ENCODE measurements at regions not wholly inside any gene's neighbourhood (a gene's known extent, or its start where the extent isn't known, plus 50 kb on each side); places are given as distances from the start of the nearest gene placed in this dataset.

DNA sequence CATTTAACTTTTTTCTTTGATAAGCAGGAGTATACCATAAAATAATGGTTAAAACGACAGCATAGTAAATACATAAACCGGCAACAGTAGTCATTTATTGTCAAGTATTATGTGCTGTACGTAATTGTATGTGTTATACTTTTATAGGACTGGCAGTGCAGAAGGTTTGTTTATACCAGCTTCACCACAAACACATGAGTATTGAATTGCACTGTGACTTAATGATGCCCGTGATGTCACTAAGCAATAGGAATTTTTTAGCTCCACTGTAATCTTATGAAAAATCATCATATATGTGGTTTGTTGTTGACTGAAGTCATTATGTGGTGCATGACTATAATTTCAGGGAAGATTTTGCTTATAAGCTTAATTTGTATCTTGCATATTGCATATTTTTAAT is 424.6 kb downstream of the PABPC4L start:
- H2AFZ ChIP-seq (ENCODE audit: low read length), result no peak overlapping the region
- no peak overlapping the region for H3K4ac ChIP-seq (ENCODE audit: low read depth, low read length)
- no peaks in the 10 kb centered on the region for H3K27me3 Mint-ChIP-seq (ENCODE audit: low read depth)
- H3K23me2 ChIP-seq (ENCODE audit: insufficient read length, low read depth, low read length, poor library complexity, severe bottlenecking), result no peaks in the 10 kb centered on the region
- no peak overlapping the region for H2BK120ac ChIP-seq (ENCODE audit: low read depth, low read length, poor library complexity, severe bottlenecking)
- H4K20me1 ChIP-seq (ENCODE audit: control insufficient read depth, insufficient read depth, insufficient read length), result no peaks in the 10 kb centered on the region
- no peak overlapping the region for H4K91ac ChIP-seq (ENCODE audit: insufficient read length, low read depth, low read length)
- H2BK20ac ChIP-seq (ENCODE audit: low read depth, low read length, poor library complexity, severe bottlenecking), result no peak overlapping the region
- H3K4me3 Mint-ChIP-seq, result no peak overlapping the region
- no peak for DNase-seq
- peaks cover 10 to 20% of the 10 kb centered on the region in 2 experiments for H3K9me3 Mint-ChIP-seq
- no peak overlapping the region for H3K9ac ChIP-seq (ENCODE audit: extremely low read depth, insufficient read length, low read length)
- H3K36me3 Mint-ChIP-seq (ENCODE audit: insufficient read depth in 1 of 3, low read depth in 3 of 3), result peaks cover 7 to 17% (median 8%) of the 10 kb centered on the region in 3 experiments
- no peak overlapping the region for H2AK5ac ChIP-seq (ENCODE audit: insufficient read length, low read length)
- no peak overlapping the region for H3K14ac ChIP-seq (ENCODE audit: insufficient read depth, low read length)
- no peak overlapping the region for H2BK12ac ChIP-seq (ENCODE audit: insufficient read length, low read depth, low read length)
- no peaks in the 10 kb centered on the region for H3K27me3 ChIP-seq (ENCODE audit: insufficient read depth, low read length)
- H3K18ac ChIP-seq (ENCODE audit: insufficient read length, low read depth, low read length), result no peak overlapping the region
- TF ChIP-seq, protein P1, sequence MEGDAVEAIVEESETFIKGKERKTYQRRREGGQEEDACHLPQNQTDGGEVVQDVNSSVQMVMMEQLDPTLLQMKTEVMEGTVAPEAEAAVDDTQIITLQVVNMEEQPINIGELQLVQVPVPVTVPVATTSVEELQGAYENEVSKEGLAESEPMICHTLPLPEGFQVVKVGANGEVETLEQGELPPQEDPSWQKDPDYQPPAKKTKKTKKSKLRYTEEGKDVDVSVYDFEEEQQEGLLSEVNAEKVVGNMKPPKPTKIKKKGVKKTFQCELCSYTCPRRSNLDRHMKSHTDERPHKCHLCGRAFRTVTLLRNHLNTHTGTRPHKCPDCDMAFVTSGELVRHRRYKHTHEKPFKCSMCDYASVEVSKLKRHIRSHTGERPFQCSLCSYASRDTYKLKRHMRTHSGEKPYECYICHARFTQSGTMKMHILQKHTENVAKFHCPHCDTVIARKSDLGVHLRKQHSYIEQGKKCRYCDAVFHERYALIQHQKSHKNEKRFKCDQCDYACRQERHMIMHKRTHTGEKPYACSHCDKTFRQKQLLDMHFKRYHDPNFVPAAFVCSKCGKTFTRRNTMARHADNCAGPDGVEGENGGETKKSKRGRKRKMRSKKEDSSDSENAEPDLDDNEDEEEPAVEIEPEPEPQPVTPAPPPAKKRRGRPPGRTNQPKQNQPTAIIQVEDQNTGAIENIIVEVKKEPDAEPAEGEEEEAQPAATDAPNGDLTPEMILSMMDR (conservative IDR thresholded peaks at IDR 0.05), result no peak
- no peaks in the 10 kb centered on the region for H3K9me3 ChIP-seq (ENCODE audit: control insufficient read depth, low read depth, low read length)
- no peak overlapping the region for H3K27ac Mint-ChIP-seq
- no peak overlapping the region for H3K56ac ChIP-seq (ENCODE audit: insufficient read length, low read depth, low read length)
- no peak overlapping the region for H4K5ac ChIP-seq (ENCODE audit: insufficient read length, low read depth, low read length)
- no peaks in the 10 kb centered on the region for H3K79me1 ChIP-seq (ENCODE audit: insufficient read depth, low read depth, low read length, poor library complexity, severe bottlenecking)
- H4K8ac ChIP-seq (replicated peaks; ENCODE audit: insufficient read length, low read depth, low read length), result no peak overlapping the region
- no peak overlapping the region for H2BK5ac ChIP-seq (ENCODE audit: insufficient read length, low read length)
- no peaks in the 10 kb centered on the region for H3K4me1 ChIP-seq (ENCODE audit: insufficient read depth, low read length)
- no peak overlapping the region for H3K23ac ChIP-seq (ENCODE audit: insufficient read length, low read depth, low read length)
- H3K79me2 ChIP-seq (ENCODE audit: insufficient read depth, low read length), result no peaks in the 10 kb centered on the region
- H3K27ac ChIP-seq (ENCODE audit: insufficient read length, low read depth, low read length), result no peak overlapping the region
- H3K4me2 ChIP-seq (ENCODE audit: insufficient read depth, insufficient read length, low read length), result no peak overlapping the region
- H2BK15ac ChIP-seq (ENCODE audit: low read depth, low read length), result no peak overlapping the region
- no peaks in the 10 kb centered on the region; a peak in 1 of 4 replicates for H3K4me1 Mint-ChIP-seq
- no CpG with 5 or more reads among the region's 4 CpGs for WGBS (ENCODE audit: extremely low coverage, insufficient read length, low lambda C conversion rate)
- H3T11ph ChIP-seq (ENCODE audit: low read length), result no peak overlapping the region

All from H9 (cell line).